H1 (cell line): ENCODE measurements at regions not wholly inside any gene's neighbourhood (a gene's known extent, or its start where the extent isn't known, plus 50 kb on each side); places are given as distances from the start of the nearest gene placed in this dataset.

ENCODE experiments used
- ASH2L ChIP-seq: fragments of 200-600, 300-600 bp; sonication (generic); IDR thresholded peaks from one replicate; pipeline ENCODE4 v1.7.1; 2017; ENCODE audit warnings: low read length
- CHD2 ChIP-seq: IDR thresholded peaks from 2 replicates; pipeline ENCODE4 v1.6.1; 2012; ENCODE audit warnings: low read length, improper control_type of control experiment
- TF ChIP-seq, protein P1 (sequence below): IDR thresholded peaks from 2 replicates; pipeline ENCODE4 v1.6.1; 2012; ENCODE audit warnings: inconsistent platforms

DNA sequence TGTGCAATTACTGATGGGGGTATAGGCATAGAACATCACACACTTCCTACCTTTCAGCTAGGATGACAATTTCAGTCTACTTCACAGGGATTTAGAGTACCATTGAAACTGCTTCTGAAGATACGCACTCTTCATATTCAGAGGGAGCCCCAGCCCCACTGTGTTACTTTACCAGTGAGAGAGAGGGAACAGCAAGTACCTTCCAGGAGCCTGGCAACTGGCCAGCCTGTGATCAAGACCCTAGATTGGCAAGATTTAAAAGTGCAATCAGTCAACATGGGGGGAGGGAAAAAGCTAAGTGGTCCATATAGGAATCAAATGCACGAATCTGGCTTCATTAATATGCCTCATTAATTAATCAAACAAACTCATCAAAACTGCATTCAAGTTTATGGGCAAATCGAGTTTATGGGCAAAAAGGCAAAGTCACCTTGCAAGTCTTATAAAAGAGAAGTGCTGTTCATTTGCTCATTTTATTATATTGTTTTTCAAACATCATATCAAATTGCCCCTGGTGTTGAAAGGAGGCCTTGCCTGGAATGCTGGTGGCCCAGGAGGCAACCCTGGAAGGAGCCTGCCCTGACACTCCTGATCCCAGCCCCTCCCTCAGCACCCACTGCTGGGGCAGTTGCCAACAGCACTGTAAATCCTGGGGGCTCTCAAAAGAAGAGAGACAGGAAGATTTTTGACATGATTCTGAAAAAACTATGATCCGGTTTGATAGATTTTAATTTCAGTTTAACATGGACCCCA, 184.9 kb upstream of the DPT start (continued):
- TF ChIP-seq ASH2L (no peak), CHD2 (no peak)
- TF ChIP-seq, protein P1, sequence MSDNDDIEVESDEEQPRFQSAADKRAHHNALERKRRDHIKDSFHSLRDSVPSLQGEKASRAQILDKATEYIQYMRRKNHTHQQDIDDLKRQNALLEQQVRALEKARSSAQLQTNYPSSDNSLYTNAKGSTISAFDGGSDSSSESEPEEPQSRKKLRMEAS = no peak
